Ishikawa (cell line): ENCODE measurements at regions not wholly inside any gene's neighbourhood (a gene's known extent, or its start where the extent isn't known, plus 50 kb on each side); places are given as distances from the start of the nearest gene placed in this dataset.

ENCODE experiments used
- CEBPB ChIP-seq: IDR thresholded peaks from 2 replicates; pipeline ENCODE4 v1.6.1; 2012
- CREB1 ChIP-seq: IDR thresholded peaks from 2 replicates; pipeline ENCODE4 v1.6.1; 2012; ENCODE audit warnings: low read depth
- EGR1 ChIP-seq: IDR thresholded peaks from 2 replicates; pipeline ENCODE4 v1.6.1; 2012
- EP300 ChIP-seq: IDR thresholded peaks from 2 replicates; pipeline ENCODE4 v1.6.1; 2012; ENCODE audit warnings: borderline replicate concordance
- FOXM1 ChIP-seq: IDR thresholded peaks from 2 replicates; pipeline ENCODE4 v1.6.1; 2012; ENCODE audit warnings: low read depth, borderline replicate concordance
- NFIC ChIP-seq: IDR thresholded peaks from 2 replicates; pipeline ENCODE4 v1.6.1; 2012
- RAD21 ChIP-seq: IDR thresholded peaks from 2 replicates; pipeline ENCODE4 v1.6.1; 2012; ENCODE audit warnings: low read depth
- TAF1 ChIP-seq: IDR thresholded peaks from 2 replicates; pipeline ENCODE4 v1.6.1; 2012; ENCODE audit warnings: low read depth, mild to moderate bottlenecking
- TCF12 ChIP-seq: IDR thresholded peaks from 2 replicates; pipeline ENCODE4 v1.6.1; 2012; ENCODE audit warnings: low read depth
- TEAD4 ChIP-seq: IDR thresholded peaks from 2 replicates; pipeline ENCODE4 v1.6.1; 2012
- YY1 ChIP-seq: IDR thresholded peaks from 2 replicates; pipeline ENCODE4 v1.6.1; 2012; ENCODE audit warnings: low read depth
- ZBTB7A ChIP-seq: IDR thresholded peaks from 2 replicates; pipeline ENCODE4 v1.6.1; 2012; ENCODE audit warnings: low read depth
- TF ChIP-seq, protein P1 (sequence below): IDR thresholded peaks from 2 replicates; pipeline ENCODE4 v1.6.1; 2012; ENCODE audit warnings: low read depth, mild to moderate bottlenecking
- TF ChIP-seq, protein P2 (sequence below): IDR thresholded peaks from 2 replicates; pipeline ENCODE4 v1.6.1; 2012
- TF ChIP-seq, protein P3 (sequence below): IDR thresholded peaks from 2 replicates; pipeline ENCODE4 v1.6.1; 2012

DNA sequence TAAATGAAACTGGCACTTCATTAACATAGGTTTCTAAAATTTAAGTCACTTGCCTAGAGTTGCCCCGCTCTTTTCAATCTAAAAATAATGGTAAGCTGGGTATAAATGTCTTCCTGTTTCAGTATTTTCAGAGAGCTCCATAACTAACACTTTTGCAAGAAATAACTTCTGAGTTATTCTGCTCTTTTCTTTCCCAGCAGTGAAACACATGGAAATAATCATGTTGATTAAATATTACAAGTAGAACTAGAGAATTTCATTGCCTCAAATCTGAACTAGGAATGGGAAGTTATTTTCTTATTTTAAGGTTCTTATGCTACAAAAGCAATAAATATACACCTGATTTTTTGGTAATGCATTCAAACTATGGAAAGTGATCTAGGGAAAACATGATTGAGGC lies 257.4 kb downstream of the IKZF2 start:
- no peak for TF ChIP-seq TCF12
- no peak for TF ChIP-seq EP300
- TF ChIP-seq, protein P1, sequence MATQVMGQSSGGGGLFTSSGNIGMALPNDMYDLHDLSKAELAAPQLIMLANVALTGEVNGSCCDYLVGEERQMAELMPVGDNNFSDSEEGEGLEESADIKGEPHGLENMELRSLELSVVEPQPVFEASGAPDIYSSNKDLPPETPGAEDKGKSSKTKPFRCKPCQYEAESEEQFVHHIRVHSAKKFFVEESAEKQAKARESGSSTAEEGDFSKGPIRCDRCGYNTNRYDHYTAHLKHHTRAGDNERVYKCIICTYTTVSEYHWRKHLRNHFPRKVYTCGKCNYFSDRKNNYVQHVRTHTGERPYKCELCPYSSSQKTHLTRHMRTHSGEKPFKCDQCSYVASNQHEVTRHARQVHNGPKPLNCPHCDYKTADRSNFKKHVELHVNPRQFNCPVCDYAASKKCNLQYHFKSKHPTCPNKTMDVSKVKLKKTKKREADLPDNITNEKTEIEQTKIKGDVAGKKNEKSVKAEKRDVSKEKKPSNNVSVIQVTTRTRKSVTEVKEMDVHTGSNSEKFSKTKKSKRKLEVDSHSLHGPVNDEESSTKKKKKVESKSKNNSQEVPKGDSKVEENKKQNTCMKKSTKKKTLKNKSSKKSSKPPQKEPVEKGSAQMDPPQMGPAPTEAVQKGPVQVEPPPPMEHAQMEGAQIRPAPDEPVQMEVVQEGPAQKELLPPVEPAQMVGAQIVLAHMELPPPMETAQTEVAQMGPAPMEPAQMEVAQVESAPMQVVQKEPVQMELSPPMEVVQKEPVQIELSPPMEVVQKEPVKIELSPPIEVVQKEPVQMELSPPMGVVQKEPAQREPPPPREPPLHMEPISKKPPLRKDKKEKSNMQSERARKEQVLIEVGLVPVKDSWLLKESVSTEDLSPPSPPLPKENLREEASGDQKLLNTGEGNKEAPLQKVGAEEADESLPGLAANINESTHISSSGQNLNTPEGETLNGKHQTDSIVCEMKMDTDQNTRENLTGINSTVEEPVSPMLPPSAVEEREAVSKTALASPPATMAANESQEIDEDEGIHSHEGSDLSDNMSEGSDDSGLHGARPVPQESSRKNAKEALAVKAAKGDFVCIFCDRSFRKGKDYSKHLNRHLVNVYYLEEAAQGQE = no peak
- TF ChIP-seq NFIC = no peak
- TF ChIP-seq, protein P2, sequence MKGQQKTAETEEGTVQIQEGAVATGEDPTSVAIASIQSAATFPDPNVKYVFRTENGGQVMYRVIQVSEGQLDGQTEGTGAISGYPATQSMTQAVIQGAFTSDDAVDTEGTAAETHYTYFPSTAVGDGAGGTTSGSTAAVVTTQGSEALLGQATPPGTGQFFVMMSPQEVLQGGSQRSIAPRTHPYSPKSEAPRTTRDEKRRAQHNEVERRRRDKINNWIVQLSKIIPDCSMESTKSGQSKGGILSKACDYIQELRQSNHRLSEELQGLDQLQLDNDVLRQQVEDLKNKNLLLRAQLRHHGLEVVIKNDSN = no peak
- TF ChIP-seq EGR1 = no peak
- TF ChIP-seq ZBTB7A = no peak
- TF ChIP-seq RAD21 = no peak
- no peak for TF ChIP-seq FOXM1
- no peak for TF ChIP-seq YY1
- TF ChIP-seq TAF1 = no peak
- TF ChIP-seq TEAD4 = no peak
- TF ChIP-seq CREB1 = no peak
- TF ChIP-seq, protein P3, sequence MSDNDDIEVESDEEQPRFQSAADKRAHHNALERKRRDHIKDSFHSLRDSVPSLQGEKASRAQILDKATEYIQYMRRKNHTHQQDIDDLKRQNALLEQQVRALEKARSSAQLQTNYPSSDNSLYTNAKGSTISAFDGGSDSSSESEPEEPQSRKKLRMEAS = no peak
- no peak for TF ChIP-seq CEBPB

DNA sequence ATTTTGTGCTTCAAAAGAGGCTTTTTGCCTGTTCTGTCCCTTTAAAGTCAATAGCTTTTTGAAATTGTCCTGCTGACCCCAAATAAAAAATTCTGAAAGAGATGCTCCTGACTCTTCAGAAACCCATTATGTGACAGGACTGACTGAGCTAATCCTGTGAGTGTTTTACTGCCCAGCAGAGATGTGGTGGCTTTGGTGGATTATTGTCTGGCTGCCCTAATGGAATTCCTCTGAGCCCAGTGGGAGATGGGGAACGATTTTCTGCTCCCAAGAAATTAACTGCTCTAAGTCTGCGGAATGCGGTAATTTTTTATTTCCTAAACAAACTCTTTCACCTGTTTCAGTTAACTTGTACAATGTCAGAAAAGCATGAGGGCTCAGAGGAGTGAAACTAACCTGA lies 258.2 kb downstream of the IKZF2 start:
- TF ChIP-seq CREB1 = no peak

DNA sequence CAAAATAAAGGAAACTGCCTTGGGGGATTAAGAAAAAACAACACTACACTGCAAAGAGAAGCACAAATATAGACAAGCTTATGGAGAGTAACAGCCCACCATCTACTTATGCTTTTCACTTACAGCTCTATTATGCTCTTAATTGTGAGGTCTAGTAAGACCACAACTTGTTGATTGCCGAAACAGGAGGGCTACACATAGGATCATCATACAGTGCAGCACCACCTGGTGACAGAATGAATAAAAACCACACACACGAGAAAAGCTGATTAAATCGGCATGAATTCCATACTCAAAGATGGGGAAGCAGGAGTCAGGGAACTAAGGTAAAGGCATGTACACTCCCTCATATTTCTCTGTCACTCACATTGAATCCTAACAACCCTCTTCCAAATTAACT lies 259.2 kb downstream of the IKZF2 start:
- TF ChIP-seq, protein P3 = no peak
- TF ChIP-seq RAD21 = peak; percentile 38; the same call in 1 of the 2 replicates
- TF ChIP-seq TAF1 = no peak

DNA sequence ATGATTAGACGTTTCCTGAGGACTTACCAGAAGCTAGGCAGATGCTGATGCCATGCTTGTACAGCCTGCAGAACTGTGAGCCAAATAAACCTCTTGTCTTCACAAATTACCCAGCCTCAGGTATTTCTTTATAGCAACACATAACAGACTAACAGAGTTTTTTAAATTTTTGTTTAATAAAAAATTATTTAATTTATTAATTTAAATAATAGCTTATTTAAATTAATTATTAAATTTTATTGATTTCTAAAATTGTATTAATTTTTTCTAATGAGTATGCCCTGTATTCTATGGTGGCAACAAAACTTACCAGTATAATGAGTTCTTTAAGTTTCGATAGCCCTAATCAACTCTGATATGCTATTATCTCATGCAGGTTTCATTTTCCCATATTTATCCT lies 259.8 kb downstream of the IKZF2 start:
- TF ChIP-seq EGR1 = no peak
- TF ChIP-seq CREB1 = no peak
- TF ChIP-seq TCF12 = no peak
- TF ChIP-seq NFIC = no peak
- no peak for TF ChIP-seq RAD21
- no peak for TF ChIP-seq TAF1
- TF ChIP-seq EP300 = no peak

DNA sequence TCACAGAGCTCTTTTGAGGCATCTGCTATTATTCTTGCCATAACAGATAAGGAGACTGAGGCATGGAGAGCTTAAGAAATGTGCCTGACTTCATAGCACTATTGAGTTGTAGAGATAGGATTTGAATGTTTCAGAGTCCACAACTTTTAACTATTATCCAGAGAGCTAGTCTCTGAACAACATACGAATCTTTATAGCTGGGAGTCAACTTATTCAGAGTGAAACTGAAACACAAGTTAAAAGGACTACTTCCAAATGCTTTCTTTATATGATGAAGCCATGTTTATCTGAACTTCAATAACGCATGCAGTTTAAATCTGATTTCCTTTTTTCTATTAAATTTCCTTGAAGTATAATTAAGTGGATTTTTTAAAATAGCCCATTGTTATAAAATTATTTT lies 268.8 kb downstream of the IKZF2 start:
- TF ChIP-seq EP300 (no peak), EGR1 (no peak), TCF12 (no peak), RAD21 (no peak), ZBTB7A (no peak), FOXM1 (no peak), CEBPB (no peak), TAF1 (no peak), NFIC (no peak), TEAD4 (no peak), CREB1 (no peak), YY1 (no peak)
- TF ChIP-seq, protein P1 = no peak
- TF ChIP-seq, protein P3 = no peak
- TF ChIP-seq, protein P2 = no peak

DNA sequence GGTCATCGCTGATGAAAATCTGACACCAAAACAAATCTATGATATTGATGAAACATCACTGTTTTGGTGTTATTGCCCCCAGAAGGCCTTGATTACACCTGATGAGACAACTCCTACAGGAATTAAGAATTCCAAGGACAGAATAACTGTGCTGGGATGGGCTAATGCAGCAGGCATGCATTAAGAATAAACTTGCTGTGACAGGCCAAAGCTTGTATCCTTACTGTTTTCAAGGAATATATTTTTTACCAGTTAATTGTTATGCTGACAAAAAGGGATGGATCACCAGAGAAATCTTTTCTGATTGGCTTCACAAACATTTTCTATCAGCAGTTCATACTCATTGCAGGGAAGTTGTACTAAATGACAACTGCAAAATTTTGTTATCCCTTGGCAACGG lies 278.2 kb downstream of the IKZF2 start:
- no peak for TF ChIP-seq CEBPB
- no peak for TF ChIP-seq ZBTB7A
- TF ChIP-seq, protein P3 = no peak
- TF ChIP-seq CREB1 = no peak
- no peak for TF ChIP-seq TEAD4
- TF ChIP-seq, protein P2 = no peak
- TF ChIP-seq TCF12 = no peak
- no peak for TF ChIP-seq YY1
- TF ChIP-seq EP300 = no peak
- no peak for TF ChIP-seq FOXM1
